Rectal smooth muscle tissue (tissue), 1 donor: ENCODE measurements at regions not wholly inside any gene's neighbourhood (a gene's known extent, or its start where the extent isn't known, plus 50 kb on each side); places are given as distances from the start of the nearest gene placed in this dataset.

Source experiments
- H3K27ac ChIP-seq: one replicate; pipeline ENCODE4 v1.7.0; 2013; ENCODE audit warnings: low read depth, low read length, inconsistent platforms
- H3K27me3 ChIP-seq: one replicate; pipeline ENCODE4 v1.7.0; 2013; ENCODE audit warnings: low read length; ENCODE audit not compliant: control insufficient read depth, insufficient read depth
- H3K36me3 ChIP-seq: one replicate; pipeline ENCODE4 v1.7.0; 2013; ENCODE audit warnings: low read length; ENCODE audit not compliant: control insufficient read depth, insufficient read depth
- H3K4me1 ChIP-seq: one replicate; pipeline ENCODE4 v1.7.0; 2013; ENCODE audit warnings: low read length; ENCODE audit not compliant: control insufficient read depth, insufficient read depth
- H3K4me3 ChIP-seq: one replicate; pipeline ENCODE4 v1.7.0; 2013; ENCODE audit warnings: low read length
- H3K9ac ChIP-seq: one replicate; pipeline ENCODE4 v1.7.0; 2013; ENCODE audit warnings: low read length

DNA sequence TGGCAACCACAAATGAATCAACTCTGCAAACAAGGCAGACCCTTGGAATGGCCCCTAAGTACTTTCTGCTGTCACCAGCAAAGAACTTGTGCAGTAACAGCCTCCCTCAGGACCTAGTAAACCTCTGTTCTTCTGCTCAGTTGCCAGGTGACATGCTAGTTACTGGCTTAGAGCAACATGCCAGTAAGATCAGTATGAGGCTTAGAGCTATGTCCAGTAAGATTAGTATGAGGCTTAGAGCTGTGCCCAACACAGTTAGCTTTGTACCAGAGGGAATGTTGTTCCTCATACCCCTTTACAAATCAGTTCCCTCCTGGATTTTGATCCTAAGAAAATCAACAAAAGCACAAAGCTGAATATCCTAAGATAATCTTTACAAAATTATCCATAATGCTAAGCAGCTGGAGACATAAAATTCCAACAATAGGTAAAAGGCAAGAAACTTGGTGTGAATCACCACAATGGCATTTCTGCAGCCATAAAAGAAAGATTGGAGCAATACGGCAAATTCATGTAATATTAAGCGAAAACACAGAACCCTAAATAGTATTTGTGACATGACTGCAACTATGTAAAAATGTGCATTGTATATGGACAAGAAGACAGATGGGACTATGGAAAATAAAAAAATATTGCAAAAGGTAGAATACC lies 107.3 kb upstream of the LPP start:
- Histone ChIP-seq H3K4me3 (no peak overlapping the region), H3K27me3 (no peaks in the 10 kb centered on the region), H3K9ac (no peak overlapping the region), H3K36me3 (no peaks in the 10 kb centered on the region), H3K27ac (no peak overlapping the region), H3K4me1 (peaks cover 6% of the 10 kb centered on the region)

GRCh38 chr3:188047536-188047935 lies 106.4 kb upstream of the LPP start:
- no peaks in the 10 kb centered on the region for H3K36me3 ChIP-seq
- no peak overlapping the region for H3K27ac ChIP-seq
- no peaks in the 10 kb centered on the region for H3K27me3 ChIP-seq
- peaks cover 10% of the 10 kb centered on the region for H3K4me1 ChIP-seq
- no peak overlapping the region for H3K9ac ChIP-seq
- H3K4me3 ChIP-seq: no peak overlapping the region

DNA sequence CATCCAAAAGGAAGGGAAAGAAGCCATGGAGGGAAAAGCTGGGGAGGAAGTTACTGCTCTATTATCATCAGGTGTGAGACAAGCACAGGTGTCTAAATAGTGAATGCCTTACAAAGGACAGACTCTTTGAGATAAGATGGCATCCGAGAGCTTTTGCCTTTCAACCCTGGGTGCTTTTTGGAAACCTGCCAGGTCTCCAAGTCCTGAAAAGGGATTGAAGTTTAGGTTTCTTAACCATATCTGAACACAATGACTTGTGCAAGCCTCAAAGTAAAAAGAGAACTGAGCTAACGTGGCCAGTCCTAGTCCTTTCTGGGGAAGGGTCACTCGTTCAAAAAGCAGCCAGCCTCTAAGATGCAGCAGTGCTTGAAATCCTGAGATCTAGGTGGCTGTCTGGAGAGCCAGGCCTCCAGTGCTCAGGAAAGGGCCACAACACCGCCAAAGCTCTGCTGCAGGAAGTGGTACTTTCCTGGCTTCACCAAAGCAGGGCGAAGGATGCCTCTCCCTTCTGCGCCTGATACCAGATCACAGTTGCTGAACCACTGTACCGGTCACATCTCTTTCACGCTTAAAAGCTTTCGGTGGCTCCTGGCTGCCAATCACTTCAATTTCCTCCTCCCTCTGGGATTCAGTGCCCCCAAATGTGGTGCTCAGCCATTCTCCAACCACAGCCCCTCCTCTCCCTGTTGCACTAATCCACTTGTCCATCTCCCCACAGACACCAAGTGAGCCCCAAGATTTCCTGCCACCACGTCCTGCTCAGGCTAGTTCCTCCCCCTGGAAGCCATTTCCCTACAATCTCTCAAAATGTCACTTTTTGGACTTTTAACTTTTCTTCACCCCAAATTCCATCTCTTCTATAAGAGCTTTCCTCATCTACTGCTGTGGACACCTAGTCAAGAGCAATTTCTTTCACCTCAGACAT lies 104.1 kb upstream of the LPP start:
- Histone ChIP-seq H3K9ac (no peak overlapping the region), H3K27ac (no peak overlapping the region)

DNA sequence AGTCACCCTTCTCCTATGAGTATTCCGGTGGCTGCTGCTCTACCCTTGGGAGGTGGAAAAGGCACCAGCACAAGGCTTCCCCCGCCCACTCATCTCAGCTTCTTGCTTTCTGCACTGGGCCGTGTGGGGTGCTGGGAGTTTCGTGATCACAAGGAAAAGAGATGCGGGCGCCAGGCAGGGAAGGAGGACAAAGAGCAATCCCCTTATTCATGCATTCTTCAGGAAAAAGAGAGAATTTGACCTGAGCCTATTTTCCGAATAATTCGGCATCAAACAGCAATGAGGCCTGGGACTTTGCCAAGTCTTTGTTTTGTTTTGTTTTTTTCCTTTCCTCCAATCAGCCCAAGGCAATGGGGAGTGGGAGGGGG lies 102.2 kb upstream of the LPP start:
- H3K4me3 ChIP-seq: no peak overlapping the region
- no peak overlapping the region for H3K9ac ChIP-seq
- H3K27me3 ChIP-seq: no peaks in the 10 kb centered on the region
- H3K27ac ChIP-seq: peak overlapping the region; percentile 90
- no peaks in the 10 kb centered on the region for H3K36me3 ChIP-seq
- H3K4me1 ChIP-seq: peaks cover 27% of the 10 kb centered on the region

More for the DNA sequence above, 104.1 kb upstream of the LPP start:
- peaks cover 27% of the 10 kb centered on the region for H3K4me1 ChIP-seq
- H3K27me3 ChIP-seq: no peaks in the 10 kb centered on the region
- H3K36me3 ChIP-seq: no peaks in the 10 kb centered on the region
- no peak overlapping the region for H3K4me3 ChIP-seq

GRCh38 chr3:188052169-188053035 lies 101.6 kb upstream of the LPP start:
- H3K4me1 ChIP-seq: peaks cover 27% of the 10 kb centered on the region
- H3K9ac ChIP-seq: no peak overlapping the region
- no peaks in the 10 kb centered on the region for H3K36me3 ChIP-seq
- peak overlapping the region; percentile 90 for H3K27ac ChIP-seq
- no peaks in the 10 kb centered on the region for H3K27me3 ChIP-seq
- no peak overlapping the region for H3K4me3 ChIP-seq

- H3K4me1 ChIP-seq: peaks cover 27% of the 10 kb centered on the region
- H3K36me3 ChIP-seq: no peaks in the 10 kb centered on the region
- no peaks in the 10 kb centered on the region for H3K27me3 ChIP-seq
- H3K9ac ChIP-seq: no peak overlapping the region
- H3K27ac ChIP-seq: peak overlapping the region; percentile 90
- H3K4me3 ChIP-seq: no peak overlapping the region
Measured at GRCh38 chr3:188053036-188053340, 101.0 kb upstream of the LPP start.

- no peak overlapping the region for H3K4me3 ChIP-seq
- H3K27me3 ChIP-seq: no peaks in the 10 kb centered on the region
- H3K4me1 ChIP-seq: peaks cover 27% of the 10 kb centered on the region
- H3K27ac ChIP-seq: peak overlapping the region; percentile 90
- no peak overlapping the region for H3K9ac ChIP-seq
- H3K36me3 ChIP-seq: no peaks in the 10 kb centered on the region
Measured at GRCh38 chr3:188053710-188054380, 100.1 kb upstream of the LPP start.

DNA sequence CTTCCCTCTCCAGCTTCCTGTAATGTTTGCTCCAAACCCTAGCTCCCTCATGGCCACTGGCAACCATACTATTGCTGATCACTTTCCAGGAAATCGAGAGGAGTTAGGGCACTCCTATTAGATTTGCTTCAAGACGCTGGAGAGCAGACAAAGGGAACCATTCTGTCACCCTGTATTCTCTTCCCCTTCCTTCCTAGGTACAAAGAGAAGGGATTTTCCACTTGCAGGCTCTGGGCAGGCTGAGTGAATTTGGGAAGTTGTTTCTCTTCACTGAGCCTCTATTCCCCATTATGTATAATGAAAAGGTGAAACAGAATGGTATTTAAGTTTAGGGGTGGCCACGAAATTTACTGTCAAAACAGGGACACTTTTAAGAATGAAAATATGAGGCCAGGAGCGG lies 99.4 kb upstream of the LPP start:
- Histone ChIP-seq H3K27ac (peak overlapping the region; percentile 90), H3K4me3 (no peak overlapping the region), H3K9ac (no peak overlapping the region), H3K27me3 (no peaks in the 10 kb centered on the region), H3K4me1 (peaks cover 27% of the 10 kb centered on the region), H3K36me3 (no peaks in the 10 kb centered on the region)

- H3K9ac ChIP-seq: no peak overlapping the region
- H3K36me3 ChIP-seq: no peaks in the 10 kb centered on the region
- peaks cover 27% of the 10 kb centered on the region for H3K4me1 ChIP-seq
- no peak overlapping the region for H3K4me3 ChIP-seq
- H3K27me3 ChIP-seq: no peaks in the 10 kb centered on the region
- H3K27ac ChIP-seq: no peak overlapping the region
Measured at GRCh38 chr3:188055388-188055787, 98.6 kb upstream of the LPP start.

GRCh38 chr3:188057124-188057523 lies 96.8 kb upstream of the LPP start:
- no peak overlapping the region for H3K27ac ChIP-seq
- H3K9ac ChIP-seq: no peak overlapping the region
- H3K4me3 ChIP-seq: no peak overlapping the region
- no peaks in the 10 kb centered on the region for H3K36me3 ChIP-seq
- H3K4me1 ChIP-seq: peaks cover 21% of the 10 kb centered on the region
- H3K27me3 ChIP-seq: no peaks in the 10 kb centered on the region

GRCh38 chr3:188058569-188059184 lies 95.3 kb upstream of the LPP start:
- Histone ChIP-seq H3K9ac (no peak overlapping the region), H3K4me3 (no peak overlapping the region), H3K4me1 (peaks cover 8% of the 10 kb centered on the region), H3K36me3 (no peaks in the 10 kb centered on the region), H3K27me3 (no peaks in the 10 kb centered on the region), H3K27ac (no peak overlapping the region)
